ENCODE measurements at regions not wholly inside any gene's neighbourhood (a gene's known extent, or its start where the extent isn't known, plus 50 kb on each side); places are given as distances from the start of the nearest gene placed in this dataset.

DNA sequence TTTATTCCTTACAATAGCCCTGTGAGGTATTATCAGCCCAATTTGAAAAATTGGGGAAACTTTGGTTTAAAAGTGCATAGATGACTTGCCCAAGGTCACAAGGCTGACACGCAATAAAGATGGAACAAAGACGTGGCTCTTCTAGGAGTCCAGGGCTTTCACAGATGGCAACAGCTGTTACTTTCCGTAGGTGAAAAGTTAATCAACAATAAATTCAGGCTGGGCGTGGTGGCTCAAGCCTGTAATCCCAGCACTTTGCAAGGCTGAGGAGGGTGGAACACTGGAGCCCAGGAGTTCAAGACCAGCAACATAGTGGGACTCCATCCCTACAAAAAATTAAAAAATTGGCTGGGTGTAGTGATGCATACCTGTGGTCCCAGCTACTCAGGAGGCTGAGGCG lies 87.8 kb upstream of the ATF3 start:
- H3K4me3 ChIP-seq (ENCODE audit: low read depth, low read length): no peak overlapping the region
- no peak for TF ChIP-seq CTCF (conservative IDR thresholded peaks at IDR 0.05; ENCODE audit: low read depth, low read length)
- DNase-seq (ENCODE audit: low read depth): no peak

DNA sequence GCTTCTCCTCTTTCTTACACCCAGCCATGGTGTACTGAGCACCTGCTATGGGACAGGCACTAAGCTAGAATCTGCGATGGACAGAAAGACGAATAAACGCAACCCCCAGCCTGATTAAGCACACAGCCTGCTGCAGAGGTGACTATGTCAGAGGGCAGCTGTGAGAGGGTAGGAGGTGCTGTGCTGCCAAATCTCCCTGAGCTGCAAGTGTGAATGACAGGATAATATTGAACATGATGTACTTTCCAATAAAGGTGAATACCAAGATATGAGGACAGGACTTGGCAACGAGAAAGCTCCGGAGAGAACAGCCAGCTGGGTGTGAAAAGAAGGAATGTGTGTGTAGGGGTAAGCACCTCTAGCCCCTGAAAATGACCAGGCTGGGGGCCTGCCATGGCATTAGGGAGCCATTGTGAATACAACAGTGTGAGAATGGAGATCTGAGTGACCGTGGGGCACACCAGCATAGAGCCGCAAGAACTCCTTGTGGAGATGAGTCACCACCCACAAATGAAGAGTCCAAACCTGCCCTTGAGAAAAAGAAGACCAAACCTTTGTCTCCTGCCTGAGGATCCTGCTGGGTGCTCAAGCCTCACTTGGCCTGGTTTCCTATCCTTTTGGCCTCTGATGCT lies 83.0 kb upstream of the ATF3 start:
- no peak overlapping the region for H3K4me3 ChIP-seq (ENCODE audit: low read depth, low read length)
- no peak for DNase-seq (ENCODE audit: low read depth)
- TF ChIP-seq CTCF (conservative IDR thresholded peaks at IDR 0.05; ENCODE audit: low read depth, low read length): no peak

- DNase-seq (ENCODE audit: low read depth): no peak
- TF ChIP-seq CTCF (conservative IDR thresholded peaks at IDR 0.05; ENCODE audit: low read depth, low read length): no peak
- H3K4me3 ChIP-seq (ENCODE audit: low read depth, low read length): no peak overlapping the region
Observed at GRCh38 chr1:212526111-212526491, 82.5 kb upstream of the ATF3 start.

GRCh38 chr1:212528501-212528900 lies 80.1 kb upstream of the ATF3 start:
- DNase-seq (ENCODE audit: low read depth): no peak
- TF ChIP-seq CTCF (conservative IDR thresholded peaks at IDR 0.05; ENCODE audit: low read depth, low read length): no peak
- no peak overlapping the region for H3K4me3 ChIP-seq (ENCODE audit: low read depth, low read length)

- DNase-seq (ENCODE audit: low read depth): no peak
- no peak for TF ChIP-seq CTCF (conservative IDR thresholded peaks at IDR 0.05; ENCODE audit: low read depth, low read length)
- no peak overlapping the region for H3K4me3 ChIP-seq (ENCODE audit: low read depth, low read length)
Observed at GRCh38 chr1:212529211-212529741, 79.3 kb upstream of the ATF3 start.

DNA sequence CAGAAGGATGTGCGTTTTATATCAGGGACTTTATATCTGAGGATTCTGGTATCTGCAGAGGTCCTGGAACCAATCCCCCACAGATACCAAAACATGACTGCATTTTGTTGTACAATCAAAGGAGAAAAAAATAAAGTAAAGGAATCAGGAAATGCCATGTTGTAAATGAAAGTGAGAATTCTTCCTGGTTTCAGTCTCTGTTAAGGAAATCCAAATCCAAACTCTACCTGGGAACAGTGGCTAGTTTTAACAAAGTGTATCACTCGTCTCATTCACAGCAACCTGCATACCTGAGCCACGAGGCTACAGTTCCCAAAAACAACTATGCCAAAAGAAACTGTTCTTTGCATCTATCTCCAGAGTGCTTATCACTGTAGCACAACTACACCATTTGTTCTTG lies 77.3 kb upstream of the ATF3 start:
- no peak for DNase-seq (ENCODE audit: low read depth)
- H3K4me3 ChIP-seq (ENCODE audit: low read depth, low read length): no peak overlapping the region
- TF ChIP-seq CTCF (conservative IDR thresholded peaks at IDR 0.05; ENCODE audit: low read depth, low read length): no peak

DNA sequence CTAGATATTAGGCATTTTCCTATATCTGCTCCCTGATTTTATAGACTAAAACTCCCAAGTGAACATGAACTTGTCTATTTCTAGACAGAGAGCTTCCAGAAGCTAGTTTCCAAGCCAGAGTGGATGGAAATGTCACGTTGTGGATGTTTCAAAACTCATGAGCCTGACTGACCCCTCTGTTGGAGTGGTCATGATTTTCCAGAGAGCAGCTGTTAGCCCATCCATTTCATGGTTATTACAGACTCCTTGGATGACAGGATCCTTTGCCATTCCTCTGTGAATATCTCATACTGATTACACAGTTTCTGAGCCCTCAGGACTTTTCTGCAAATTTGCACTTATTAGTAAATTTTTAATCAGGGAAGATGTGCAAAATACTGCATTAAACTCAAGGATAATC lies 76.8 kb upstream of the ATF3 start:
- TF ChIP-seq CTCF (conservative IDR thresholded peaks at IDR 0.05; ENCODE audit: low read depth, low read length): no peak
- H3K4me3 ChIP-seq (ENCODE audit: low read depth, low read length): no peak overlapping the region
- DNase-seq (ENCODE audit: low read depth): no peak
